AG09309 (cell line): ENCODE measurements at regions not wholly inside any gene's neighbourhood (a gene's known extent, or its start where the extent isn't known, plus 50 kb on each side); places are given as distances from the start of the nearest gene placed in this dataset.

Experiments
- DNase-seq: peaks from one replicate; pipeline ENCODE4 v3.0.0-alpha.2; 2010; ENCODE audit warnings: low read depth
- H3K4me3 ChIP-seq: 2 replicates; pipeline ENCODE4 v1.5.1; 2011; ENCODE audit warnings: mild to moderate bottlenecking, low read depth, low read length, moderate library complexity; ENCODE audit not compliant: control insufficient read depth
- TF ChIP-seq, protein P1 (sequence below): IDR thresholded peaks from 2 replicates; pipeline ENCODE4 v1.5.1; 2011; ENCODE audit warnings: mild to moderate bottlenecking, low read depth, low read length, inconsistent platforms; ENCODE audit not compliant: insufficient read depth, control insufficient read depth; ENCODE audit errors: missing control alignments

GRCh38 chr9:118473521-118473920, 769.3 kb downstream of the TLR4 start:
- no peak for DNase-seq

GRCh38 chr9:118478752-118479151, 774.5 kb downstream of the TLR4 start:
- TF ChIP-seq, protein P1, sequence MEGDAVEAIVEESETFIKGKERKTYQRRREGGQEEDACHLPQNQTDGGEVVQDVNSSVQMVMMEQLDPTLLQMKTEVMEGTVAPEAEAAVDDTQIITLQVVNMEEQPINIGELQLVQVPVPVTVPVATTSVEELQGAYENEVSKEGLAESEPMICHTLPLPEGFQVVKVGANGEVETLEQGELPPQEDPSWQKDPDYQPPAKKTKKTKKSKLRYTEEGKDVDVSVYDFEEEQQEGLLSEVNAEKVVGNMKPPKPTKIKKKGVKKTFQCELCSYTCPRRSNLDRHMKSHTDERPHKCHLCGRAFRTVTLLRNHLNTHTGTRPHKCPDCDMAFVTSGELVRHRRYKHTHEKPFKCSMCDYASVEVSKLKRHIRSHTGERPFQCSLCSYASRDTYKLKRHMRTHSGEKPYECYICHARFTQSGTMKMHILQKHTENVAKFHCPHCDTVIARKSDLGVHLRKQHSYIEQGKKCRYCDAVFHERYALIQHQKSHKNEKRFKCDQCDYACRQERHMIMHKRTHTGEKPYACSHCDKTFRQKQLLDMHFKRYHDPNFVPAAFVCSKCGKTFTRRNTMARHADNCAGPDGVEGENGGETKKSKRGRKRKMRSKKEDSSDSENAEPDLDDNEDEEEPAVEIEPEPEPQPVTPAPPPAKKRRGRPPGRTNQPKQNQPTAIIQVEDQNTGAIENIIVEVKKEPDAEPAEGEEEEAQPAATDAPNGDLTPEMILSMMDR, result no peak
- no peak overlapping the region for H3K4me3 ChIP-seq
- DNase-seq, result no peak

More at GRCh38 chr9:118473521-118473920, 769.3 kb downstream of the TLR4 start:
- no peak overlapping the region for H3K4me3 ChIP-seq
- TF ChIP-seq, protein P1, result no peak

- DNase-seq, result no peak
- TF ChIP-seq, protein P1, result no peak
- no peak overlapping the region for H3K4me3 ChIP-seq
Observed at GRCh38 chr9:118482306-118482705, 778.1 kb downstream of the TLR4 start.

GRCh38 chr9:118483677-118484076, 779.5 kb downstream of the TLR4 start:
- TF ChIP-seq, protein P1, result no peak
- no peak for DNase-seq

GRCh38 chr9:118503236-118503635, 799.0 kb downstream of the TLR4 start:
- H3K4me3 ChIP-seq, result no peak overlapping the region
- no peak for DNase-seq
- TF ChIP-seq, protein P1, result no peak

More at GRCh38 chr9:118483677-118484076, 779.5 kb downstream of the TLR4 start:
- H3K4me3 ChIP-seq, result no peak overlapping the region

GRCh38 chr9:118510711-118511110, 806.5 kb downstream of the TLR4 start:
- TF ChIP-seq, protein P1, result no peak
- DNase-seq, result no peak
- no peak overlapping the region for H3K4me3 ChIP-seq

DNA sequence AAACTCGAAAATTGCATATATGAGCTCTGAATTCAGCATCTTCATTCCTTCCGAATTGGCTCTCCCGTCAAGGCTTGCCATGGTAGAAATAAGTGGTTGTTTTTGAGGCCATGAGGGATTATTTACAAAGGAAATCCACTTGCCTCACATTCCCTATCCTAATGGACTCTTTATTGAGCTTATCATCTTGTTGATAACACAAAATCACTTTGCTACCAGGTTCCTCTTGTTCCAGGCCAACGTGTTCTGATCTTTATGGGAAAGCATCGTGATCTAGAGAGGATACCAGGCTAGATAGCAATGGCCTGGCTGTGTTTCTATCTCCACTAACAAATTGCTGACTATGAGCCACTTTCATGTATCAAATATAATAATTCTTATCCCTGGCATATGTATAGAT, 811.7 kb downstream of the TLR4 start:
- no peak for DNase-seq
- no peak overlapping the region for H3K4me3 ChIP-seq
- TF ChIP-seq, protein P1, result no peak
